NAMALWA (cell line): ENCODE measurements at regions not wholly inside any gene's neighbourhood (a gene's known extent, or its start where the extent isn't known, plus 50 kb on each side); places are given as distances from the start of the nearest gene placed in this dataset.

ENCODE experiments used
- DNase-seq: peaks from one replicate; pipeline ENCODE4 v3.0.0-alpha.2; 2015; ENCODE audit warnings: low spot score

DNA sequence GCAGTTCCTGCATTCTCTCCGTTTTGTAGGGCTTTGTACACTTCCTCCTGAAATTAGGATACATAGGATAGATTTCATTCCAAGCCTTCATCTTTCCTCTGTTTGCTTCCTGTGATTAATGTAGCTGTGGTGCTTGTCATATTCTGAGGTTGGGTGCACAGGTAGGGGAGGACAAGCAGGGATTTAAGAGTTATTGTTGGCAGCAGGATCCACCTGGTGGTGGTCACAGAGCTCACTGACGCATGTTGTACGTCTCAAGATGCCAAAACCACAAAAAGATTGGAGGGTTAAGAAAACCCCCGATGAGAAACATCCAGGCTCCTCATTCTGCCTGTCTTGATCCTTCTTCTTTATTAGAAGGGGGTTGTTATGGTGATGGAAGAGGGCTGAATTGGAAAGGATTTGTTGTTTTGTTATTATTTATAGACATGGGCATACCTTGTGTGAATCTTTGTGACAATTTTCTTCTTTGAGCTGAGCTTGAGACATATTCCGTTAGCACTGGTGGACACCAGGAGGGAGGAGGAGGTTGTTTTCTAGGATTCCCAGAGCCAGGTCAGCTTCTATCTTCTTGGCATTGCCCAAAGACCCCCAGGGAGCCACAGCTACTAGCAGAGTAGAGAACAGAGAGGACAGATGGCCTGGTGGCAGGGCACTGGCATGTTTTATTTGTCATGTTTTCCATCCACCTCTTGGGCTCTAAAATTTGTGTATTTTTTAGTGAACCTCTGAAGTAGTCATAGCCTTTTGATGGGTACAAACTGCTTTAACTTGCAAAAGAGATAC lies 57.7 kb upstream of the LARS2 start:
- no peak for DNase-seq

DNA sequence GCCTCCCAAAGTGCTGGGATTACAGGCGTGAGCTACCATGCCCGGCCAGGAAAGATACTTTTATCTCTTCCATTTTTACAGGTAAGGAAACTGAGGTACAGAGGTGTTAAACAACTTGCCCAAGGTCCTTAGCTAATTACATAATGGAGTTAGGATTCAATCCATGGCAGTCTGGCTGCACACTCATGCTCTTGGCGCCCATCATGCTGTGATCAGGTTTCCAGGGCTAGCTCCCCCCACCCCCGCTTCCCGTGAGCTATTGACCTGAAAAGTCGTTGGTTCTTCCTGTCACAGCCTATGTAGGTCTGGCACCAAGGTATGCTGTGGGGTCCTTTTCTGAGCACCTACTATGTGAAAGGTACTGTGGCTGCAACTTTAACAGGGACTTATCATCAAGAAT lies 55.9 kb upstream of the LARS2 start:
- no peak for DNase-seq

DNA sequence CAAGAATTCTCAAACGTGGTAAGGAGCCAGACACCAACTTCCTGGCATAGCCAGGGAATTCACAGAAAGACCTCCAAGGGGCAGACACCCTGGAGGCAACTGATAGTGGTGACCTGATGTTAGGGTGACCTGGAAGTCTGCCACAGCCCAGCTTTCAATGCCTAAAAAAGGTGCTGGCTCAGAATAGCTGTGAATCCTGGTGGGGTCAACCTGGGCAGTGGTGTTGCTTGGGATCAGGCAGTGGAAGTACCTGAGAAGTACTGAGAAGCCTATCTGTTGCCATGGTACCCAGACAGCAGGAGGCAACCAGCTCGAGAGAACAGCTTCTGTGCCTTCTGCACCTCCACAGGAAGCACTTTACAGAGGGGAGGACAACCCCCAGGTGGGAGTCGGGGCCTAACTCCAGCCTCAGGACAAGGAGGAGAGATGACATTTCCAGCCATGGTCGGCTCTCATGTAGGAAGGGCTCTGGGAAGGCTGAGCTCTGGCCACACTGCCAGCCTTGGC lies 55.4 kb upstream of the LARS2 start:
- DNase-seq, result no peak

DNA sequence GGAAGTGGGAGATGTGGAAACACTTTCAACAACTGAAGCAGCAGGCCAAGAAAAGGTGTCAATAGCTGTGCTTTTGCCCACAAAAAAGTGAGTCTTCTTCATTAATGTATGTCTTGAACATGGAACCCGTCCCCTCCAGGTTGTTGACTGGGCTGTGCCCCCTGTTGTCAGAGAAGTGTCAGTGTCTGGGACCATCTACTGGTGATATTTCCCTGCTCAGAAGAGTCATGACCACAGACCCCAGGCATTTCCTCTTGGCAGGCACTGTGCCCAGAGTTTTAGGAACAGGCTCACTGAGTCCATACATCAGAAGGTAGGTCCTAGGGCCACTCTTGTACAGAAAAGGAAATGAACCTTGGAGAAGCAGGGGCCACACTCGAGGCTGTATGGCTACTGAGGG lies 54.8 kb upstream of the LARS2 start:
- no peak for DNase-seq

- DNase-seq, result no peak
Measured at GRCh38 chr3:45337839-45338470, 50.4 kb upstream of the LARS2 start.
